Esophagus muscularis mucosa (tissue), 4 donors: ENCODE measurements at regions not wholly inside any gene's neighbourhood (a gene's known extent, or its start where the extent isn't known, plus 50 kb on each side); places are given as distances from the start of the nearest gene placed in this dataset.

ENCODE experiments used
- DNase-seq: peaks from one replicate; pipeline ENCODE4 v3.0.0-alpha.2; 2017; ENCODE audit errors: extremely low spot score
- H3K27ac ChIP-seq, 4 donors: fragments of 200-600 bp; sonication (generic); replicated peaks in 1 of 4; 1 replicate in 3 of 4; 2 replicates in 1 of 4; pipeline ENCODE4 v1.5.1; 2016 to 2019; ENCODE audit warnings: mild to moderate bottlenecking in 1 of 4
- H3K27me3 ChIP-seq, 4 donors: fragments of 200-600 bp; sonication (generic); one replicate each; pipeline versions ENCODE4 v1.5.1 to v1.6.0; 2016 to 2019
- H3K36me3 ChIP-seq, 4 donors: fragments of 200-600 bp; sonication (generic); one replicate each; pipeline ENCODE4 v1.5.1; 2016 to 2019
- H3K4me1 ChIP-seq, 4 donors: fragments of 200-600 bp; sonication (generic); one replicate each; pipeline ENCODE4 v1.5.1; 2016 to 2019
- H3K4me3 ChIP-seq, 4 donors: fragments of 200-600 bp; sonication (generic); 1 replicate in 2 of 4; 2 replicates in 2 of 4; pipeline ENCODE4 v1.5.1; 2016 to 2019; ENCODE audit warnings: mild to moderate bottlenecking in 4 of 4, moderate library complexity in 1 of 4
- H3K9me3 ChIP-seq, 4 donors: fragments of 200-600 bp; sonication (generic); 1 replicate in 3 of 4; 2 replicates in 1 of 4; pipeline ENCODE4 v1.5.1; 2016 to 2019
- CTCF ChIP-seq, 3 experiments: fragments of 200-600 bp in 2 of 3; fragments of 450-650 bp in 1 of 3; sonication (generic) in 2 of 3; IDR thresholded peaks; one replicate each; pipeline ENCODE4 v1.5.1; 2017 to 2019; ENCODE audit warnings: antibody characterized with exemption in 3 of 3, mild to moderate bottlenecking in 2 of 3, moderate library complexity in 1 of 3
- EP300 ChIP-seq: sonication (generic); formaldehyde crosslinking; IDR thresholded peaks from one replicate; pipeline ENCODE4 v1.6.1; 2017; ENCODE audit warnings: antibody characterized with exemption
- POLR2A ChIP-seq: fragments of 450-650 bp; IDR thresholded peaks from one replicate; pipeline ENCODE4 v1.6.1; 2017; ENCODE audit warnings: antibody characterized with exemption, moderate library complexity, mild to moderate bottlenecking, low read depth
- POLR2AphosphoS5 ChIP-seq, 2 donors: sonication (generic); formaldehyde crosslinking; IDR thresholded peaks; one replicate each; pipeline ENCODE4 v1.6.1; 2017; ENCODE audit warnings: antibody characterized with exemption in 2 of 2
- WGBS: methylation state at CpG from one replicate; pipeline ENCODE4 v1.1.5; 2018; 5-methylcytosine and 5-hydroxymethylcytosine counted together
- intact Hi-C: fragments of 100-400 bp; cut with DNase I; formaldehyde crosslinking; loops from one replicate; pipeline ENCODE4 v1.15.1; 2023

GRCh38 chr6:105817370-105817769 is 268.8 kb upstream of the PRDM1 start:
- no peak overlapping the region for H3K27ac ChIP-seq
- H3K4me3 ChIP-seq: no peak overlapping the region
- no peaks in the 10 kb centered on the region for H3K27me3 ChIP-seq
- 63% methylated on average over 8 of the region's 8 CpGs for WGBS
- no peaks in the 10 kb centered on the region for H3K36me3 ChIP-seq
- no peak for TF ChIP-seq POLR2AphosphoS5 (IDR thresholded peaks at IDR 0.05)
- TF ChIP-seq EP300: no peak
- TF ChIP-seq POLR2A: no peak
- no peak for TF ChIP-seq CTCF (IDR thresholded peaks at IDR 0.05)
- no peak for DNase-seq
- H3K4me1 ChIP-seq: no peaks in the 10 kb centered on the region
- H3K9me3 ChIP-seq: no peaks in the 10 kb centered on the region
- intact Hi-C loops: no loop called here

- Histone ChIP-seq H3K4me1 (no peaks in the 10 kb centered on the region), H3K27me3 (no peaks in the 10 kb centered on the region), H3K9me3 (no peaks in the 10 kb centered on the region), H3K36me3 (no peaks in the 10 kb centered on the region), H3K4me3 (no peak overlapping the region), H3K27ac (no peak overlapping the region)
- DNase-seq: no peak
- 73% methylated on average over 4 of the region's 4 CpGs for WGBS
- TF ChIP-seq CTCF (IDR thresholded peaks at IDR 0.05) (no peak), EP300 (no peak), POLR2A (no peak), POLR2AphosphoS5 (IDR thresholded peaks at IDR 0.05) (no peak)
- intact Hi-C loops: no loop called here
Observed at GRCh38 chr6:105816847-105817246, 269.3 kb upstream of the PRDM1 start.

- WGBS: 89% methylated on average over 6 of the region's 6 CpGs
- Histone ChIP-seq H3K9me3 (no peaks in the 10 kb centered on the region), H3K27me3 (no peaks in the 10 kb centered on the region), H3K4me3 (no peak overlapping the region), H3K36me3 (no peaks in the 10 kb centered on the region), H3K4me1 (peaks cover 0 to 1% (median under 1%) of the 10 kb centered on the region in 4 donors), H3K27ac (no peak overlapping the region)
- intact Hi-C loops: no loop called here
- DNase-seq: no peak
- TF ChIP-seq POLR2AphosphoS5 (IDR thresholded peaks at IDR 0.05) (no peak), POLR2A (no peak), CTCF (IDR thresholded peaks at IDR 0.05) (no peak), EP300 (no peak)
Observed at GRCh38 chr6:105815661-105816555, 270.2 kb upstream of the PRDM1 start.

- WGBS: 98% methylated on average over 3 of the region's 3 CpGs
- DNase-seq: no peak
- H3K4me3 ChIP-seq: no peak overlapping the region
- peaks cover 8 to 11% (median 10%) of the 10 kb centered on the region in 4 donors for H3K4me1 ChIP-seq
- TF ChIP-seq POLR2AphosphoS5 (IDR thresholded peaks at IDR 0.05) (no peak), POLR2A (no peak), EP300 (no peak), CTCF (IDR thresholded peaks at IDR 0.05) (no peak)
- H3K27ac ChIP-seq: no peak overlapping the region
- intact Hi-C loops: no loop called here
- no peaks in the 10 kb centered on the region for H3K36me3 ChIP-seq
- no peaks in the 10 kb centered on the region for H3K27me3 ChIP-seq
- no peaks in the 10 kb centered on the region for H3K9me3 ChIP-seq
Observed at GRCh38 chr6:105814745-105815536, 271.2 kb upstream of the PRDM1 start.
